Glomerular visceral epithelial cell (primary cell): ENCODE measurements at regions not wholly inside any gene's neighbourhood (a gene's known extent, or its start where the extent isn't known, plus 50 kb on each side); places are given as distances from the start of the nearest gene placed in this dataset.
"Not testable (repeated sequence)": the region's sequence is repeated elsewhere in the genome, so short reads cannot be mapped to it uniquely, and the experiment has no call there.

Experiments
- DNase-seq: peaks from one replicate; pipeline ENCODE4 v3.0.0-alpha.2; 2016; ENCODE audit errors: extremely low spot score

DNA sequence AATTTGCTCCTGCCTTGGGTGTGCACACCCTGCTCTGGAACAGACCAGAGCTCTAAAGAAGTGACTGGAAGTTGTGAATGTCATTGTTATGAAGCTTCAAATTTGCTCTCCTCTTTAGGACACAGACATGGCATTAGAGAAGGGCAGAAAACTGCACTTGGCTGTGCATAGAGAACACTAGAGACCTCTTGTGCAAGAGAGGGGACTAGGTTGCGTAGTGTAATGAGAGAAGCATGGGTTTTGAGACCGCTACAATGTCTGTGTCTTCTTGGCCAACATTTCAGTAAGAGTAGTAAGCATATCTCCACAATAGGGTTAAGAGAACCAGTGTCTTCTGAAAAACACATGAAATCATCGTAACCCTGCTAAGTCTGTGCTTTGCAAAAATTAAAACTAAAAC lies 423.3 kb downstream of the SPRY2 start:
- DNase-seq: no peak

DNA sequence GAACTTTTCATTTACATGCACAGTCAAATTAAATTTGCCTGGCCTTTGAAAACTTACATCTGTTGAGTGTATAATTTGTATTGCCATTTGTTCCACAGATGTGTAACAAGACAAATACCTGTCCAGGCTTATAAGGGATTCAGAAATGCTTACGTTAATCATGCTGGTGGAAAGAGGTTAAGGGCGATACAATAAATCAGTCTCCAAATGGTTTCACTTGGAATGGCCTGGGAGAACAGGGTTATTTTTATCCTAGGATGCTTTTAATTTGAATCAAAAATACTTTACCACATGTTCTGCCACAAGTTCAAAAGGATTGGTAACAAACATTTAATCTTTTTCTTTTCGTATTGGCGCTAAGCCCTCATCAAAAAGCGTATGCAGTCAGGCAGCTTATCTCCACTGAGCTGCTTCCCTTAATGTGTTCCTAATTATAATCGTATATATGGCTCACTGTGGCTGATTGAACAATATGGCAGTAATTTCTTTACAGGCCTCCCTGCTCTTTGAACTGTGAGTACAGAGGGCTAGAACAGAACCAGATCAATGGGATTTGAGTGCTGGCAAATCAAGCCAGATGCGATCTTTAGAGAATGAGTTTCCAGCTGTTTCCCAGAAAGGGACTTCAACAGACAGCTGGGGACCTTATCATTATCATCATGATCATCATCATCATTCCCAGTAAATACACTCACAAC lies 425.7 kb downstream of the SPRY2 start:
- DNase-seq: no peak

GRCh38 chr13:79913141-79913827 lies 427.6 kb downstream of the SPRY2 start:
- no peak for DNase-seq

- DNase-seq: no peak
Measured at GRCh38 chr13:79912403-79912802, 428.5 kb downstream of the SPRY2 start.

DNA sequence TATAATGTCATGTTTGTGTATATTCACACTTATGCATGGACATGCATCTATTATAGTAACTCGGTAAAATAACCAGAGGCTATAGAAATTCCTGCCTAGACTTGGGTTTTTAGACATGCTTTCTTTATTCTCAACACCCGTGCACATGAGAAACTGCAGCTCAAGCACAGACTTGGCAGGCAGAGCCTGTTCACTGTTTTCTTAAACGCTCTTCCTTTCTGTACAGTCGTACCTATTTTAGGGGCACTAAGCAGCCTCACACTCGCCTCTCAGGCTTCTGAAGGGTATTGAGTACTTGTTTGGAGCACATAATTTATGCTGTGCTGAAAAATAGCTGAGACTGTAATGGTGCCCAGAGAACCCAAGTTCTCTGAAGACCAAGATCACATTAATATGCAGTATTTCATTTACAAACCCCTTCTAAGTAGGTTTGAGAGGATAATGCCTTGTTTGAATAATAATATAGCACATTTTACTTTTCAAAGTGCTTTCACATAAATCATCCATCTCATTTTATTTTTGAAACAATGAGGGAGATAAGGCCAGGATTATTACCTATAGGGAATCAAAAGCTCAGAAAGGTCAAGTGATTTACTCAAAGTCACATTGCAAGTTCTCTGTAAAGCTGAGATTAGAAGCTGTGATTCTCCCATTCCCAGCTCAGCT lies 429.9 kb downstream of the SPRY2 start:
- DNase-seq: no peak

- DNase-seq: no peak
Measured at GRCh38 chr13:79909644-79910043, 428.7 kb downstream of the NDFIP2 start.

DNA sequence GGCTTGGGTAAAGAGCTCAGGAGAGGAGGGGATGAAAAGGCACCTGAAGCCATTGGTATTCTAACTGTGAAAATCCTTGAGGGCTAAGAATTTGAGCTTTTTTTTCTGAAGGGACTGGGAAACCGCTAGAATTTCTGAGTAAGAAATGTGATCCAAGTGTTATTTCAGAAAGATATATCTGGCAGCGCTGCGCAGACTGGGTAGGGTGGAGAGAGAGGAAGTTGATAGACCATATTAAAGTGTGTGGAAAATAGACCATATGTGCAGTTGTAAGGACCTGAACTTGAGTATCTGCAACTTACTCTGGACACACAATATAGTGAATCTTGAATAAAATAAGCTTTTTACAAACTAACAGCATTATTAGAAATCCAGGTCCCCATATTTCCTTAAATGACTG lies 427.4 kb downstream of the NDFIP2 start:
- DNase-seq: no peak

- no peak for DNase-seq
Measured at GRCh38 chr13:79907527-79907926, 426.6 kb downstream of the NDFIP2 start.

GRCh38 chr13:79906345-79906744 lies 425.4 kb downstream of the NDFIP2 start:
- no peak for DNase-seq

DNA sequence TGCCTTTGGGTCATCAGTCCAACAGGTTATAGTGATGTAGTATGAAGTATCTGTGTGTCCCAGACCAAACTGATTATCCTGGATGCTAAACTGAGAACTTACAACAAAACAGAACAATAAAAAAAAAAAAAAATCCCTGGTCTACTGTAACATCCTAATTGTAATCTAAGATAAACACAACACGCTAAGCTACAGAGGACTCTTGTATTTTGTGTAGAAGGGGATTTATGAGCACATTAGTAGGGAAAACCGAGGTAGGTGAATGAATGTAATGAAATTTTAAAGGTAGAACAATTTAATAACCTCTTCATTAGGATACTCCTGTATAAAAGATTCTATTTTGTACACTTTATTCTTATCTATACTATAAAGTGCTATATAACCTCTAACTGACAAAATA lies 424.1 kb downstream of the NDFIP2 start:
- DNase-seq: no peak

- DNase-seq: peak; percentile 35
Measured at GRCh38 chr13:79904581-79904980, 423.6 kb downstream of the NDFIP2 start.

DNA sequence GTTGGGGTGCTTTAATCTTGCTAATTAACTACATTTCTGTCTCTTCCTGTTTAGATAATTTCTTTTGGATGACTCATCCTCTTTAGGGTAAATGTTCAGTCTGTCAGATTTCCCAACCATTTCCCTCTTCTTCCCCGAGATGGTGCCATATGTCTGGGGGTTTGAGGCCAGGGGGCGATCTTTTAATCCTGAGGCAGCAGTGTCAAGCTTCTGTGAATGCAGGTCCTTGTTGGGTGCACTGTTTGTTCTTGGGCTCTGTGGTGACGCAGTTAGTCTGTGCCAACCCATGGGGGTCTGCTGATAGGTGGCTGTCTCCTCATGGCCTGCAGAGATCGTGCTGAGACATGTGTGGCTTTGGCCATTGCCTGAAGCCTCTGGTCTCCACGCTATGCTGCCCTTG lies 420.4 kb downstream of the NDFIP2 start:
- no peak for DNase-seq

DNA sequence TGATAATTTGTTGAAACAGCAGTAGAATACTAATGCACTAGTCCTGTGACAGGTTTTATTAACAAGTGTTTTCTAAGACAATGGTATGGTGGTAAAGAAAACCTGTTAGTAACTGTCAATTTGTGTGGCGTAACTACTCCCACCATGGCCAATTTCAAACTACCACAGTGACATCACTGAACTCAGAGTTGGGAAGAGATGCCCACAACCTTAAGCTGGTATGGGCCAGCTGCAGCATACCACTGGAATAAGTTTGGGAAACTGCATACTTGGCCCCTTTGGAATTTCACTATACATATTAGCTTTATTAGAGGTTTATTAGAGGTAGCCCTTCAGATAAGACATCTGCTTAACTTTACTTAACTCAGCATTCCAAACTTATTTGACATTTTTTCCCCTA lies 419.4 kb downstream of the NDFIP2 start:
- no peak for DNase-seq

DNA sequence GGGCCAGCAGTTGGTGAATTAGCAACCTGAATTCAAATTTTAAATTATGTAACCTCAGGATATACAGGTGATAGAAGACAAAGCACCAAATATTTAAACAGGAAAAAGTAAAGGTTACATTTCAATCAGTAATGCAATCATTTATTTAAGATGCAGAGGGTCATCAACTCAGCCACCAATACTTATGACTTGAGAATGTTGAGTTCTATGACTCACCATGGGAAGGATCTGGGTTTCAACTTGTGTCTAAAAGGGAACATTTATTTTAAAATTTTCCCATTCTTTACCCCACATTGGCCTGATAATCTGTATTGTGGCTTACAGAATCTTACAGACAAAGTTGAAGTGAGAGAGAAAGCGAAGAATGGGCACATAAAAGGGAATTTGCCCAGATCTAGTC lies 418.0 kb downstream of the NDFIP2 start:
- no peak for DNase-seq

DNA sequence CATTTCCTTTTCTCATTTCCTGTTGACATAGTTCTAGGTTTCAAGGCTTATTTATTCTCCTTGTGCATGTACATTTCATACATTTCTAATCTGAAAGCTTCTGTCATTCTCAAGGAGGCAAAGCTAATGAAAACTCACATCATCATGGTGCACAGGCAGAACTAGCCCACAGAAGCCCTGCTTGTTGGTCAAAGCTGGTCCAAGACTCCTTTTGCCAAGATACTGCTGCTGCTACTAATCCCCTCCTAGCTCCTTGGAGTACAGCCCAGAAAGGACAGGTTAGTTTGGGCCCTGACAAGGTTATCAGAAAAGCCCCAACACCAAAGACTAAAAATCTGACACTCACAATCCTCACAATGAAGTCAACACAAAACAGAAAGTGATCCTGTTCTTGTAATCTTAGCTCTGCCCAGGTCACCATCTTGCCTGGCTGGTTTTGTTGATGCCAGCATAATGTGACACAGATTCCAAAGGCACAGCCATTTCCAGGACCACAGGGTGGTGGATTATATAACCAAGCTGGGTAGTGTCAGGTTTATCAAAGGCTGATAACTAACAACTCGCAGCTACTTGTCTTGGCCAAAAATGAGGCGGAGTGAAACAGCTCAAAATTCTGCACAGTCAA lies 417.4 kb downstream of the NDFIP2 start:
- DNase-seq: no peak

- no peak for DNase-seq
Measured at GRCh38 chr13:79896851-79897250, 415.9 kb downstream of the NDFIP2 start.

GRCh38 chr13:79895416-79895815 lies 414.5 kb downstream of the NDFIP2 start:
- DNase-seq: no peak

GRCh38 chr13:79887278-79887677 lies 406.3 kb downstream of the NDFIP2 start:
- DNase-seq: not testable (repeated sequence)

DNA sequence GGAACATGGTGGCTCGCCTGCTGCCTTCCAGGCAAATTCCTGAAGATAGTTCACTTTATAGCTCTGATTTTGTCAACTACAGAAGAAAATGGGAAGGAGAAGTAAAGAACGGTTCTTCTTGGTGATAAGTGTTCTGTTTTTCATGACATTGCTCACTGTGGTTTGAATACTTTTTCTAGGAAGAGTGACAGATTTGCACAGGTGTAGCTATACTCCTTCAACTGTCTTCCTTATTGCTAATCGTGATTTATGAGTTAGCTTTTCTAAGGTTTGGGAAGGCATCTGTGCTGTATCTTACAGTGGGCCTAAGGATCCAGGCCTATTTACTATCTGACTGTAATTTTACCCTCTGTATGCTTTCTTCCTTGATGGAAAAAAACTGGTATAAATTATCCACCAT lies 405.6 kb downstream of the NDFIP2 start:
- no peak for DNase-seq

DNA sequence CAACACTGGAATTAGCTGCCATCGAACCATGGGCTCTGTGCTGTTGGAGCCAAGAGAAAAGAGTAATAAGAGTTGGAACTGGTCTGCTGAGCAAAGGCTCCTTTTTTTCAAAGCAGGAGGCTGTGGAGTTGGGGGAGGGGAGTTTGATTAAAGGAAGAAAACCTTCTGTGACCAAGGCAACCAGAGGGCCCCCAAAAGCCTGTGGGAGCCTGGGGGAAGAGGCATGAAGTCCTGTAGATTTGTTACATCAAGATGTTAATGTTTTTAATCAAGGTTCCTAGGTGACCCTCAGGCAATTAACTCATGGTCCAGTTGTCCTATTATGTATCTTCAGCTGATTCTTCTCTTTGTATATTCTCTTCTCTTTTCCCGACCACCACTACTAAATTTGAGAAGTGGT lies 403.9 kb downstream of the NDFIP2 start:
- DNase-seq: no peak

GRCh38 chr13:79883216-79883615 lies 402.3 kb downstream of the NDFIP2 start:
- DNase-seq: no peak

DNA sequence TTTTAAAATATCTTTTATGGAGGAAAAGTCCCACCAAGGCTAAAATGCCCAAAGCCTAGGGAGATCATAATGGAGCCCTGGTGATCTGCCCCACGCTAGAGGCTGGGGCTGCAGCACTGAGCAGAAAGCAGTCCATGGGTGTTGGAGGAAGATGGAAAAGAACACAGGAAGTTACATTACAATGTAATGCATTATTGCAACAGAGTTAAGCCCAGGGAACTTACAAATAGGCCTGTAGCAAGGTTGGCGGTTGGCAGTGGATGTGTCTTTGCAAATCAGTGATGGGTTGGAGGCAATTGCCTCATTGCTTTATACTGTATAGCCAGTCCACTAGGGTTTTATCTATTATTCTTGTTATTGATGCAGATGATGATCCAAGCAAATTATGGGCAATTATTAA lies 399.9 kb downstream of the NDFIP2 start:
- DNase-seq: no peak
